HK-2 (cell line): ENCODE measurements at regions not wholly inside any gene's neighbourhood (a gene's known extent, or its start where the extent isn't known, plus 50 kb on each side); places are given as distances from the start of the nearest gene placed in this dataset.

Experiments
- DNase-seq: peaks from one replicate; pipeline ENCODE4 v3.0.0-alpha.2; 2018; ENCODE audit not compliant: unreplicated experiment

DNA sequence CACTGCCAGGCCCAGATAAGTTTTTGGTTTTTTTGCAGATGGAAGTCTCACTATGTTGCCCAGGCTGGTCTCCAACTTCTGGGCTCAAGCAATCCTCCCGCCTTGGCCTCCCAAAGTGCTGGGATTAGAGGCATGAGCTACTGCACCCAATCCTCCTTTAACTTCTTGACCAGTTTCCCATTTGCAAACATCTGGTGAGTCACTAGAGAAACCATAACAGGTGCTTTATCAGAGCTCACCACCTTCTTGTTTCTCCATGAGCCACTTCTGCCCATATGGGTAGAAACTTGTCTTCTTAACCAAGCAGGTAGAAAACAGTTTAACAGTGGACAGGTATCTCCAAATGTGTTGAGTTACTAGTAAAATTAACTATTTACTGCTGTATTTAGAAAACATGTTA lies 128.4 kb upstream of the AP1S2 start:
- no peak for DNase-seq

DNA sequence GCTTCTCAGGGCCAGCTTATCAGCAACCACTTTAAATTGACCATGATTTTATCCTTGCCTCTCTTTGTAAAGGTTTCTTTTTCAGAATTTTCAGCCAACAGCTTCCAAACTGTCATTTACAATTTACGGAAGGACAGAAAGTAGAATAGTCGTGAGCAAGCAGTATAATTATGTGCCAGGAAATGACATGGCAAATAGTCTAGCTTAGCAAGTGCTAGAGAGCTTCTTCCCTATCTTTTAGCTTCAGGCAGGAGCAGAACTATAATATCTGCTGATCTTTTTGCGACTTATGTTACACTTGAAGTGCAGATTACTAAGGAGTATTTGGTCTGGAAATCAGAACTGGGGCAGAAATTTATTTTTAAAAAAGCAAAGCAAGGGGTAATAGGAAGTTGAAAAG lies 123.0 kb upstream of the AP1S2 start:
- DNase-seq, result no peak

DNA sequence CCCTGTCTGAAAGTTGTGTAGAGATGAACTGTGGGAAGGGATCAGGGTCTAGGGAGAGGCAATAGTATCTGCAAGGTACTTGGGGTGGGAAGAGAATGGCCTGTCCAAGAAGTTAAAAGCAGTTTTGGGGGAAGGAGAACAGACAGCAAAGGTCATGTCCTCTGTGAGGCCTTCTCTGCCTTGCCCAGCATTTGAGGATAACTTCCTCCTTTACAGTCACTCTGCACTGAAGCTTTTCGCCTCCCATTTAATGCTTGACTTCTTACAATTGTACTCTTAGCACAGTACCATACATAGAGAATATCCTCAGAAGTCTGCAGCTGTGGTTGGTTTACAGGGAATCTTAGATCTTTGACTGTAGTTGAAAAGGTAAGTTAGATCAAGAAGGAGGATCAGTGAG lies 121.8 kb upstream of the AP1S2 start:
- DNase-seq, result no peak

DNA sequence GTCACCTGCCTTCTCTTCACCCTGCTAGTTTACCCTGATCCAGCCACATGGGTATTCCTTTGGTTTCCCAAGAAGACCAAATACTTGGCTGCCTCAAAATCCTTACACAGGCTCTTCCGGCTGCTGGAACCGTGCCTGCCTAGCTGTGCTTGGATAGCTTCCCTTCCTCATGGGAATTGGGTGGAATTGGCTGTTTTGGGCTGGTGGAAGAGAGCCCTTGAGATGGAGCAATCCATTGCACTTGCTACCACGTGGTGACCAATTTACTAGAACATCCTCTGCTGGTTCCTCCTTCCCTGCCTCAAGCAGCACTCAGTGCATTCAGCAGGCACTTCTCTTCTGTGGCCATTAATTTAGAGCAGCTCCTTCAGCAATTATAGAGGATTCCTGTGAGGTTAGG lies 119.3 kb upstream of the AP1S2 start:
- DNase-seq, result no peak

DNA sequence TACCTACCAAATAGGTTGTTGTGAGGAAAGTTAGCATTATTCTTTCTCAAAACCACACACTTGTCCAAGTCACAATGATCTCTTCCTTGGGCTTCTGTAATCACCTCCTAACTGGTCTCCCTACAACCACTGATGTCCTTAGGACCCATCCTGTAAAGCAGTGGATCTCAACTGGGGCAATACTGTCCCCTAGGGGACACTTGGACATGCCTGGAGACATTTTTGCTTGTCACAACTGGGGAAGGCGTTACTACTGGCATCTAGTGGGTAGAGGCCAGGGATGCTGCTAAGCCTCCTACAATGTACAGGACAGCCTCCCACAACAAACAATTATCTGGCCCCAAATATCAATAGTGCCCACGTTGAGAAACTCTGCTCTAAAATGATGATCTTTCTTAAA lies 118.7 kb upstream of the AP1S2 start:
- DNase-seq, result peak; percentile 25

DNA sequence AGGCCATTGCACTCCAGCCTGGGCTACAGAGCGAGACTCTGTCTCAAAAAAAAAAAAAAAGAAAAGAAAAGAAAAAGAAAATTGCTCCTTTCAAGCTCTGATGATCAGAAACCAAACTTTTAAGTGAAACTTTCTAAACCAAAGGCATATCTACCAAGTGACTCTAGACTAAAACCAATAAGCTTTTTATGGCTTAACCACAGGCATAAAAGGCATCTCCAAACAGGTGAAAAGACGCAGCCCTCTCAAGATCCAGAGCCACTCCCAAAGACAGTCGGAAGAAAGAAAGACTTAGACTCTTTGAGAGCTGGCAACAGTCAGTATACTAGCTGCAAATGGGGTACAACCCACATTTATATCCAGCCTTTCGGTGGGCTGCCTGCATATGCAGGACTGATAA lies 117.1 kb upstream of the AP1S2 start:
- DNase-seq, result no peak

DNA sequence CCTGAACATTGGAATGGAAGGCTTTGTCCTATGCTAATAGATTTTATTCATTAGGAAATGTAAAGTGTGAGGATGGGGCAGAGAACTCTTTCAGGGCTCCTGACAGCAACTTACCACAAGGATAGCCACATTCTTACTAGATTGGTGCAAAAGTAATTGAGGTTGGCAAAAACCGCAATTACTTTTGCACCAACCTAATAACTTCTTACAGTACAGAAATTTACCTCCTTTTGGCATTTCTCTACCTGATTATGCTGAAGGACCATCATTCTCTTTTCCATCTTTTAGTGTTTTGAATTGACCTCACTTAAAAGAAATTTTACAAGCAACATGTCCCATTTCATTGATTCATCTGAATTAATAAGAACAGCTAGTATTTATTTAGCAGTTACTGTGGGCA lies 109.2 kb upstream of the AP1S2 start:
- DNase-seq, result no peak

DNA sequence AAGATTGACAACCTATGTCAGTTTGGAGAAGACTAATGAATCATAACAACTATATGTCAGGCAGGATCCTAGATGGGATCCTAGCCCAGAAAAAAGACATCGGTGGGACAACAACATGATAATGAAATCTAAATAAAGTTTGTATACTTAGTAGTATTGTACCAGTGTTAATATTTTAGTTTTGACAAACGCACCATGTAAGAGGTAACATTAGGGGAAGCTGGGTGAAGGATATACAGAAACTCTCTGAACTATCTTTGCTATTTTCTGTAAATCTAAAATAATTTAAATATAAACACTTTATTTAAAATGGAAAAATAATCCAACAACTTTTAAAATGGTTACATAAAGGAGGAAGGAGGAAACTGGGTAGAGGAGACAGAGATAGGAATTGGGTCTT lies 105.6 kb upstream of the AP1S2 start:
- no peak for DNase-seq

DNA sequence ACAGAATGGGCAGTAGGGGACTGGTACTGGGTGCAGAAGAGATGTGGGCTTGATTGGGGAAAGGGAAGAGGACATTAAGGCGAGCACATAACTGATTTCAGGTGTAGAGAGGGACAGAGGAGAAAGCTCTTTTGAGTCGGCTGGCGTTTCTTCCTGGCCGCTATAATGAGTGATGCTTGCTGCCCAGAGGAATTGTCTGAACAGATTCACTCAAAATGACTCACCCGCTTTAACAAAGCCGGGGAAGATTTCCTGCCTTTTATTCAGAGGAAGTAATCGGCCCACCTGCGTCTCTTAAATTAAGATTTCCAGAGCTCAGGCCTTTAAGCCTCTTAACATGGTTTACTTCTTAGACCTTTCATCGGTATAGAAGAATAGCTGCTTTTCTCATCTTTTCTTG lies 102.1 kb upstream of the AP1S2 start:
- no peak for DNase-seq

DNA sequence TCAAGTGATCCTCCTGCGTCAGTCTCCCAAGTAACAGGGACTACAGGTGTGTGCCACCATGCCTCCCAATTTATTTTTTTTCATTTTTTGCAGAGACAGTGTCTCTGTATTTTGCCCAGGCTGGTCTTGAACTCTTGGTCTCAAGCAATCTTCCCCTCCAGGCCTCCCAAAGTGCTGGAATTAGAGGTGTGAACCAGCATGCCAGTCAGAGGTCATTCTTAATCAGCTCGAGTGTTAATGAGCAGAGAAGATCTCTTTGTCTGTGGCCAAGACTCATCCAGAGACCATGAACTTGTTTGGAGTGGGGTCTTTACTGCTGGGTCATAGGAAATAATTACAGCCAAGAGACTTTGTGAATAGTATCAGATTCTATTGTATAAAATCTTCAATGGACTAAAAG lies 99.2 kb upstream of the AP1S2 start:
- DNase-seq, result no peak

DNA sequence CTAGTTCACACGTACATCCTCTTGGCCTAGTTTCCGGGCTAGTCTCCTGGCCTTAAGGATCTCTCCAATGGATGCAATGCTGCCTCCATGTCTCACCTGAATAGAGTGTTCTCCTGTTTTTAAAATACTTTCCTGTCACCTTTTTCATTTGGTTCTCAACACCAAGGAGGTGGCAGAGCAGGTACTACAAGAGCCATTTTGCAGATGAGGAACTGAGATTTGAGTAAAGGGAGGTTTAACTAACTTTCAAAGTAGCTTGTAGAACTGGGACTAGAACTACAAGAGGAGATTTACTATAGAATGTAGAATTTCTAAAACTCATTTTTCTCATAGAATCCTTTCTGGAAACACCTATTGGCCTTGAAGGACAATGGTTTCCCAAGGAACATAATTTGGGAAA lies 97.6 kb upstream of the AP1S2 start:
- no peak for DNase-seq

DNA sequence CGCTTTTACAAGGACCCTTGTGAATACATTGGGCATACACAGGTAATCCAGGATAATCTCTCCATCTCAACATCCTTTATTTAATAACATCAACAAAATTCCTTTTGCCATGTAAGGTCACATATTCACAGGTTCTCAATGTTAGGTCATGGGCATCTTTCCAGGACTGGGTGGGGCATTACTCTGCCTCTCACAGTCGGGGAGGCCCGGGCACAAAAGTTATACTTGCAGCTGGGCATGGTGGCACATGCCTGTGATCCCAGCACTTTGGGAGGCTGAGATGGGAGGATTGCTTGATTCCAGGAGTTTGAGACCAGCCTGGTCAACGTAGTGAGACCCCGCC lies 93.7 kb upstream of the AP1S2 start:
- no peak for DNase-seq

DNA sequence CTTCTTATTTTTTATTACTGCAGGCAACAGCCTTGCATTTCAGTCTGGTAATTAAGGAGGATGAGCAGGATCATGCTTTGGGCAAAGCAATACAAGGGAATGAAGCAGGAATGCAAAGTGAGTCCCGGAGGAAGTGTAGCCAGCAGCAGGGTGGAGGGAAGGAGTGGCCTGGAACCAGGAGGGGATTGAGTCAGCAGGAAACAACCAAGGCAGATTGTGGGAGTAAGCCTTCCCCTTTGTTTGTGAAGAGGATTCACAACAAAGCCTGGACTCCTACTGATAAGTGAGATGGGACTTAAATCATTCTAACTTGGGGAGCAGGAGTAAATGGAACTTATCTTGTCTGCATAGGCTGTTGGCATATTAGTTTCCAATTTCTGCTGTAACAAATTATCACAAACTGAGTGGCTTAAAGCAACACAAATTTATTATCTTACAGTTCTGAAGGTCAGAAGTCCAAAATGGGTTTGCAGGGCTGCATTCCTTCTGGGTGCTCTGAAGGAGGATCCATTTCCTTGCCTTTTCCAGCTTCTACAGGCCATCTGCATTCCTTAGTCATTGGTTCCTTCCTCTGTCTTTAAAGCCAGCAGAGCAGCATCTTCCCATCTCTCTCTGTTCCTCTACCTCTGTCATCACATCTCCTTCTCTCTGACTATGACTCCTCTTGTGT lies 93.2 kb upstream of the AP1S2 start:
- peak; percentile 33 for DNase-seq

DNA sequence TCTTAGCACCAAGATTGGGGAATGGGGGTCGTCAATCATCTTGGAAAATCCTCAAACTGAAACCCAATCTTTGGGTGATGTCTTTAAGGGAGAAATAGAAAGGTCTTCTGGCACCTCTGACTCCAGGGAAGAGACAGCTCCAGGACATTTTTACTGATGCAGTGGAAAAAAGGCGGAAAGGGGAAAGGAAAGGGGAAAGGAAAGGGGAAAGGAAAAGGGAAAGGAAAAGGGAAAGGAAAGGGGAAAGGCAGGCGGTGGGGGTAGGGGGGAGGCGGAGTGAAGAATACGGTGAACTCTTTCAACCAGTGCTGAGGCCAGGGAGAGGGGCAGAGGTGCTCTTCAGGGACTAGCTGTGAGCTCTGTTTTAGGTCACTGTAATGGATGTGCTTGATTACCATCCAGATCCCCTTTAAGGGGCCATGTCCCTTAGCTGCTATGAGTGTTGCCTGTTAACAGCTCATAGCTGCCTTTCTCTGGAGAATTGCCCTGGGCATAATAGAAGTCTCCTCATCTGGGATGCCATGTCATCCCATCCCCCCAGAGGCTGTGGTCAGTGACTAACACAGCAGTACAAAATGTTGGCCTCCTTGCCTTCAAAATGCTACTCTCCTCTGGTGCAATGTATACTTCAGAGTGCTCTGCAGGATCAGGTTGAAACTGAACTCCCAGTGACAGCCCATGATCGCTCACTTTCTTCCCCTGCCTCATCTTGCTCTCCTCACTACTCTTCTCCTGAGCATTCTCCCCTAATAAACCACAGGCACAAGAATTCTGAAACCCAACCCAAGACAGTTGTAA lies 92.4 kb upstream of the AP1S2 start:
- peak; percentile 53 for DNase-seq

DNA sequence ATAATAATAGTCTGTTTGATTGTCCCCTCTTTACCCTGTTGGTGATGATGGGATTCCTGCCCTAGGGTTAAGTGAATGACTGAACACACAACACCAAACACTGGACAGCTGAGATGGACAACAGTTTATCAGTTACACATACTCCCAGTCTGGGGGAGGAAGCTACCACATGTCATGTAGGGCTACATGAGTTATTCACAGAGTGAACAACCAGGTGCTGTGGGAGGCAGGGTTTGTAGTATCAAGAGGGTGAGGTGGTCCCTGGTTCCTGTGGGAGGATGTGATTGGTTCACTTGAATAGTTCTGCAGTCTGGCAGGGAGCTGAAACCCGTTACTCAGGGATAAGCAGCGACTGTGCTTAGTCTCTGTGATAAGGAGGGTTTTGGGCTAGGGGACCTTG lies 88.8 kb upstream of the AP1S2 start:
- no peak for DNase-seq

DNA sequence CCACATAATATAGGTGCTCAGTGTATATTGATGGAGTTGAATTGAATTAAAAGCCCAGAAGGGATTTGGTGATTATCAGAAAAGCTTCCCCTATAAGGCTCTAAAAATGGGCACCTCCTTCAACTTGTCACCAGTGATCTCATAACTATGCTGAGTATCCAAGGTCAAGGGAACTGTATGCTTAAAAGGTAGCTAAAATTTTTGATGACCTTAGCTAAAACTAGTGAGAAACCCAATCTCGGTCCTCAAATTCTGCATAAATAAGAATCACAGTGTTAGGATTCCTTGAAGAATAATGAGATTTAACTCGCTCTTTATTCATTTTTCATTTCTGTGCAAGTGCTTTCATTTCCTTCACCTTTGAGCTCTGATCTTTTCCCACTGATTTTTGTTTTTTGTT lies 87.7 kb upstream of the AP1S2 start:
- DNase-seq, result no peak

DNA sequence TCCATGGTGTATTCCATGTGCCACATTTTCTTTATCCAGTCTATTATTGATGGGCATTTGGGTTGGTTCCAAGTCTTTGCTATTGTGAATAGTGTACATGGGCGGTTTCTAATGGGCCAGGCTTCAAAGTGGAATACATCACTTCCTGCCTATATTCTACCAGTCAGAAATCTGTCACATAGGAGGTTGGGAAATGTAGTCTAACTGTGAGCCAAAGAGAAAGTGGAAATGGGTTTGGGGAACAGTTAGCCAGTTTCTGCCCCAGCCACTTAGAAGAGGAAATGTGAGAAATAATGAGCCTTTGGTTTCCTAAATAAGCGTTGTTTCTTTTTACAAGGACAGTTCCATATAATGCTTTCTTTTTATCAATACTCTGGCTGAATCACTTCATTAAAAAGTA lies 85.1 kb upstream of the AP1S2 start:
- DNase-seq, result no peak

DNA sequence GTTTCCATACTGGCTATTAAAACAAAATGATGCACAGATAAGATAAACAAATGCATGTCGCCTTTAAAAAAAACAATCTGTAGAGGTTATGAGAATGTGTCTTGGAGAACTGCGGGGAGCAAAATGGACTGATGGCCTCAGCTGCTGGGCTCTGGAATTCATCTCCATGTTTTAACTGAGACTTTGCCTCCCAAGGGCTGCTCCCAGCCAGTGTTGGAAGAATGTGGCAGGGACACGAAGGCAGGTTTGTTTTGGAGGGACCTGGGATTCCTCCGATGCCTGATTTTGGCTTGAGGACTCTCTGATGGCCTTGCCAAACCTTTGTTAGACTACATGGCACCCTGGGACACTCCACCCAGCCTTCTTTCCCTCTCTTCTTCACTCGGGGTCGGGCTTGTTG lies 83.5 kb upstream of the AP1S2 start:
- no peak for DNase-seq

DNA sequence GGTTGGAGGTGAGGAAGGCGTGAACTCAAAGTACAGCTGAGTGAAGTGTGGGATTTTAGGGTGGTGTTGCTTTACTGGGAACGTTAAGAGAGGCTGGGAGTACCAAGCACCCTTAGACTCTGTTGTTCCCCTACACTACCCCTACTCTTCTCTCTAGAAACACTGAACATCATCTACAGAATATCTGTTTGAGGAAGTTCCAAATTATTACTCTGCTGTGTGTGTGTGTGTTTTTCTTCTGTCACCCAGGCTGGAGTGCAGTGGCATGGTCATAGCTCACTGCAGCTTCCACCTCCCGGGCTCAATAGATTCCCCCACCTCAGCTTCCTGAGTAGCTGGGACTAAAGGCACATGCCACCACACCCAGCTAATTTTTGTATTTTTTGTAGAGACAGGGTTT lies 76.7 kb upstream of the AP1S2 start:
- no peak for DNase-seq

DNA sequence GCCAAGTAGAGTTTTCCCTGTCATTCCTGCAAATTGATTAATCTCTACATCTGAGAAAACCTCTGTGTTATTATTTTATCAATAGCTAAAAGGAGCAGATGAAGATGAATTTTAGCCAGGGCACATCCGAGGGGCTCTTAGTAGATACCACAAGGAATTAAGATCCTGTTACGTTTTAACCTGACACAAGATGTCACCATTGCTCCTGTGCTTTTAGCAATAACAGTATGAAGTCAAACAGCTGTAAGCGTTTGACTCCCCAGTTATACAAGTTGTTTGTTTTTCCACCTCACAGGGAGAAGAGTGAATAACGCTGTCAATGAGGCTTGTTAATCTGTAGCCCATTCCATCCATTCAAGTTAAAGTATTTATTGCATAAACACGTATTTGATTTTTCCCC lies 76.0 kb upstream of the AP1S2 start:
- no peak for DNase-seq

DNA sequence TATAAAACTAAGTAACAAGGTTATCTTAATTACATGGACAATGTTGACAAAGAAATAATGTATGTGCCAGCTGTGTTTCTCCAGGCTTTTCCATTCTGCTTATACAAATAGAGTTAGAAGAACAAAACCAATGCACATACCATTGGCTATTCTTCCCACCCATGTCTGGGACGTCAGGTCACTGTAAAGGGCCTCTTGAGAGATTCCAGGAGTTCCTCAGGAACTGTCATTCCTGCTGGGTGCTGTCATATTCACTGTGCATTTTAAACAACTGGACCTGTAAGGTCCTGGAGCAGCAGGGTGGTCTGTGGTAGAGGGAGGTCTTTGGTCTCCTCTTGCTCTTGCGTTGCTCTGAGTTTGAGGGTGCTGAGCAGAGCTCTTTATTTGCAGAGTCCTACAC lies 74.6 kb upstream of the AP1S2 start:
- DNase-seq, result no peak

DNA sequence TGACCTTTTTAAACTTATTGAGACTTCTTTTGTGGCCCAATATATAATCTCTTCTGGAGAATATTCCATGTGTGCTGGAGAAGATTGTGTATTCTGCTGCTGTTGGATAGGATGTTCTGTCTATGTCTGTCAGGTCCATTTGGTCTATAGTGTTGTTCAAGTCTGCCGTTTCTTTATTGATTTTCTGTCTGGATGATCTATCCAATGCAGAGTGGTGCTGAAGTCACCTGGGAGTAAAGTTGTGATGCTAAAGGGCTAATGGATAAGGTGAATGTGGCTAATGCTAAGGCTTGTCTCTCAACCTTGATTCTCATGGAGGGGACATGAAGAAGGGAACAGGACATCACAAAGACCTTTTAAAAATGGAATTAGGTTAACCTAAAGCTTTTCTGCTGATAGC lies 72.0 kb upstream of the AP1S2 start:
- no peak for DNase-seq

DNA sequence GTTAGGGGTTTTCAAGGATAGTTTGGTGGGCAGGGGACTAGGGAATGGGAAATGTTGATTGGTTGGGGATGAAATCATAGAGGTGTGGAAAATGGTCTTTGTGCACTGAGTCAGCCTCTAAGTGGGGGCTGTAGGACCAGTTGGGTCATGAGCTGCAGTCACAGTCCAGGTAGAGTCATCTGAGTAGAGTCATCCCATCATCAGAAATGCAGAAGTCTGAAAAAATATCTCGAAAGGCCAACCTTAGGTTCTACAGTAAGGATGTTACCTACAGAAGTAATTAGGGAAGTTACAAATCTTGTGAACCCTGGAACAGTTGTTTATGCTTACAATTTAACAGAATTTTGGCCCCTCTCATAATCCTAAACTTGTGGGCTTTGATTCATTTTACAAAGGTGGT lies 63.4 kb upstream of the AP1S2 start:
- no peak for DNase-seq

DNA sequence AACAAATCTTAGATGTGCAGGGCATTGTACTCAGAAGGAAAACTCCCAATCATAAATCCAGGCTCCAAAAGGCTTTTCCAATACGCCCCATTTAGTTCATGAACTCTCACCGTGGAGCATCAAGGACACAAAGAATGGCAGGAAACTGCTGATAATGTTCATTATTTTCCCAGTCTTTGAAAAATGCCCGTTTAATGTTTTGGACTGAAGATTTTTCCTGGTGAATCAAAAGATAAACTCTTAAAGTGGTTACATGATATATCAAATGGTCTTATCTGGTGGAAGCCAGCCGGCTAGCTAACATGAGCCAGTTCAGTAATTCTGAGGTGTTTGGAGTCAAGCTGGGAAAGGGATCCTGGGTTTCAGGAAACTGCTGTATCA lies 62.1 kb upstream of the AP1S2 start:
- no peak for DNase-seq
